ENCODE measurements at regions not wholly inside any gene's neighbourhood (a gene's known extent, or its start where the extent isn't known, plus 50 kb on each side); places are given as distances from the start of the nearest gene placed in this dataset.
A peak's percentile ranks its signal among the peaks of the same experiment; 100 is the strongest.
"Not testable (repeated sequence)": the region's sequence is repeated elsewhere in the genome, so short reads cannot be mapped to it uniquely, and the experiment has no call there.

DNA sequence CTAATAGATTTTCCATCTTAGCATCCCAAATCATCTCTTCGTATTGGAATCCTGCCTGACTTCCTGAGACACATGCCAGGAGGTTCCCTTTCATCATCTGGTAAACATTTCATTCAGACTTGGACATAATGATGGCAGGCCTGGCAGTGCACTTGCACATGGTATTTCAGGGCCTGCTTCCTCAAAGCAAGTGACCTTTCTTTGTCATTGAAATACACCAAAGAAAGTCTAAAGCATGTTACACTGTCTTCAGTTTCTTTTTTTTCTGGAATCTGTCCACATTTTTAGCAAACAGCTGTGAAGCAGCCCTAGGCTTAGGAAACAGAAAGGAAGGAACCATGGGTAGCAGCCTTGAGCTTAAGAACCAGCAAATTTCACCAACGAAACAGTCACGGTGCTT is 205.9 kb upstream of the VCX start:
- no peak for DNase-seq

- DNase-seq, result no peak
These were observed 207.4 kb upstream of the VCX start for GRCh38 chrX:7635604-7636003.

DNA sequence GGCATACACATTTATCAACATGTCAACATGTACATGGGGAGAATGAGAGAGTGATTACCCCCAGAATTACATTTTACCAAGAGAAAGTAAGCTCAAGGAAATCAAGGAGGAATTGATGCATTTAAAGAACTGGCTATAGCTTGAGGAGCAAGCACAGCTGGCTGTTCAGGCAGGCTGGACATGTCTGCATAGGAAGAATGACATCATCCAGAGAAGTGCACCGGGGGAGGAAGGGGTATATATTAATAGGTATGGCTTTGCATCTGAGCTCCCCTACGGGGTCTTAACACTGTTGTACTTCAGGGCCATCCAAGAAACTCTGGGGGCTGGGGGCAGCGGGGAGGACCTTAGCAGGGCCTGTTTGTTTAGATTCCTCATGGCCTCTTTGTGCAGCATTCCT is 222.4 kb upstream of the VCX start:
- no peak for DNase-seq

- no peak for DNase-seq
These were observed 225.0 kb upstream of the VCX start for GRCh38 chrX:7617994-7618393.

DNA sequence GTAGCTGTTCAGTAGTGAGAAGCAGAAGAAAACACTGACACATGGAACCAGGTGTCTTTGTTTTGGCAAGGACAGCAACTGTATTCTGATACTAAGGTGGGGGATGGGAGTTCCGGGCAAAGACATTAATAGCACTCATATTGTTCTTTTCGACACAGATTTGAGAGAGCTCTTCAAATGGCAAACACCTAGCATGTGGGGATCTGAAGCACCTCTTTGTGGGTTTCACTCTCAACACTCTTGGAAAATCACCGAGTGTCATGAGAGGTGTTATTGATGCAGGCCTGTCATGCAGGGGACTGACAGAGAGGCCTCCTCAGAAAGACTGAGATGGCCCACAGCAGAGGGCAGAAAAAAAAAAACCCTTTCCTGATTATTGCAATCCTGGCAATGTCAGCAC is 228.4 kb upstream of the VCX start:
- no peak for DNase-seq

DNA sequence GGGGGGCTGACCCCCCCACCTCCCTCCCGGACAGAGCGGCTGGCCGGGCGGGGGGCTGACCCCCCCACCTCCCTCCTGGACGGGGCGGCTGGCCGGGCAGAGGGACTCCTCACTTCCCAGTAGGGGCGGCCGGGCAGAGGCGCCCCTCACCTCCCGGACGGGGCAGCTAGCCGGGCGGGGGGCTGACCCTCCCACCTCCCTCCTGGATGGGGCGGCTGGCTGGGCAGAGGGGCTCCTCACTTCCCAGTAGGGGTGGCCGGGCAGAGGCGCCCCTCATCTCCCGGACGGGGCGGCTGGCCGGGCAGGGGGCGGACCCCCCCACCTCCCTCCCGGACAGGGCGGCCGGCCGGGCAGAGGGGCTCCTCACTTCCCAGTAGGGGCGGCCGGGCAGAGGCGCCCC is 234.3 kb upstream of the VCX start:
- DNase-seq, result not testable (repeated sequence)

GRCh38 chrX:7606039-7606652 is 236.8 kb upstream of the VCX start:
- DNase-seq, result no peak

GRCh38 chrX:7603387-7603786 is 239.6 kb upstream of the VCX start:
- DNase-seq, result no peak

- no peak for DNase-seq
These were observed 246.1 kb upstream of the VCX start for GRCh38 chrX:7596822-7597221.

- not testable (repeated sequence) for DNase-seq
These were observed 249.6 kb upstream of the VCX start for GRCh38 chrX:7593370-7593769.

- DNase-seq, result peak; percentile 1
These were observed 256.8 kb upstream of the VCX start for GRCh38 chrX:7586126-7586525.

DNA sequence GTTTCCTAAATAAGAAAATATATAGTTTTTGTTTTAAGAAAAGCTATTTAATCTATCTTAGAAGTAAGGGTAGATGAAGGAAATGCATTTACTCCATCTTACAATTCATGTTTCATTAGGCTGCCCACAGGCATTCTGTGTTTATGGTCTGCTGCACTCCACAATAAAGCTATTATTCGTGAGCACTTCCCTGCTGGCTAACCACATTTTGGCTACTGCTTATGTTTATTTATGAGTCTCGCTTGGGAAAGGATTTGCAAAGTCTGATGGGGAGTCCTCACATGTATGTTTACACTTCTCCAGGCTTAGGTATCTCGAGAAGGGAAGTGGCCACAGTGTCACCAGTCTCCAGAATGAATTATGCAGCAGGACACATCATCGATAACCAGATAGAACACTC is 260.8 kb upstream of the VCX start:
- no peak for DNase-seq

- no peak for DNase-seq
These were observed 262.8 kb upstream of the VCX start for GRCh38 chrX:7580127-7580526.

DNA sequence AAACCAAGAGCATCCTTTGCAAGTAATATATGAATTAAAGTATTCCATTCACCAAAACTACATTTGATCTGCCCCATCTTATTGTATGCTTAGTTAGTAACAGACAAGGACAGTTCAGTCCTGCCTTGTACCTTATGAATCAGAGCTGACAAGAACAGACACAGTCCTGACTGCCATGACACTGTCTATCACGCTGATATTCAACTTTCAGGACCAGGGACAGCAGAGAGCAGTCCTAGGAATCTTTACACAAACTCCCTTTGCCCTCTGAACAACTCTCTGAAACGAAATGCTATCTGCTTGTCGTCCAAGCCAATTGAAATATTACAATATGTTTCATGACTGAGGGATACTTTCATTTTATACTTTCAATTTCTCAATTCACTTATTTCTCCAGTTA is 268.6 kb upstream of the VCX start:
- DNase-seq, result peak; percentile 3

DNA sequence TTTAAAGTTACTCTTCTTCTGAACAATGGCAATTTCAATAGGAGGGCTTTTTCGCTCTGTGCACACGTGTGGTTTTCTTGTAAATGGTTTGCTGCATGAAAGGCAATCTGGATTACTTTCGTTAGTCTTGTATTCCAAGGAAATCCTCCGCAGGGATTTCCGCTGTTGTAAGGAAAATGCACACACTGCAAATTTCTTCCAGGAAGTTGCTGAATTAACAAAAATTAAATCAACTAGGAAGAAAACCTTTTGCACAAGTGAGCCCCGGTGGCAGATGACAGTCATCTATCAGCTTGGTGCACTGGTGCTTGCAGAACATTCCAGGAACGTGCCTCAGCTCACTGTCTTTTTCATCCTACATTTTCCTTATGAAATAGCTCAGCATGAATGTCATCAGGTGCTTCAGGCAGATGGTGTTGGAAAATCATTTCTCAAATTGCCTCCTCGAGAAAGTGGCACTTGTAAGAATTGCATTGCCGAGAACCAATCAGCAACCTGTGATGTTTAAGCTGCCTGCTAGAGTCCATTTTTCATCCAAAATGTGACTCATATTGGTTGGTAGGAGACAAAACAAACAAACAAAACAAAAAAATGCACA is 272.4 kb upstream of the VCX start:
- no peak for DNase-seq

GRCh38 chrX:7568597-7568996 is 274.4 kb upstream of the VCX start:
- DNase-seq, result no peak

- DNase-seq, result no peak
These were observed 274.8 kb upstream of the VCX start for GRCh38 chrX:7568130-7568529.

DNA sequence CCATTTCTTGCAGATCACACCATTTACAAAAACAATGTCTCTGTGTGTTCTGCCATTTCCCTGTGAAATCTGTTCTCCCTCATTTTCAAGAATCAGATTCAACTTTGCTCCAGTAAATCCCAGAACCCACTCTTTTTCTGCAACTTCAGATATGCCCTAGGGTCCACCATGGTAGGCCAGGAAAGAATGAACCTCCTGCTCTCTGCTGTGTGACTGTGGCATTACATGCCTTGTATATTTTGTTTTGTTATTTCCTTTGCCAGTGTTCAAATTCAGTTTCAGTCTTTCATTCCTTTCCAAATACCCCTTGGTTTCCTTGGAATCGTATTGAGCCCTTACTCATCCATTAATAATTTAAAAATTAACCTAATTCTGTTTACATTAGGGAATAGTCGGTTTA is 290.2 kb upstream of the VCX start:
- DNase-seq, result no peak

GRCh38 chrX:7546551-7547080 is 296.4 kb upstream of the VCX start:
- DNase-seq, result no peak

- DNase-seq, result no peak
These were observed 297.4 kb upstream of the VCX start for GRCh38 chrX:7545564-7545963.

DNA sequence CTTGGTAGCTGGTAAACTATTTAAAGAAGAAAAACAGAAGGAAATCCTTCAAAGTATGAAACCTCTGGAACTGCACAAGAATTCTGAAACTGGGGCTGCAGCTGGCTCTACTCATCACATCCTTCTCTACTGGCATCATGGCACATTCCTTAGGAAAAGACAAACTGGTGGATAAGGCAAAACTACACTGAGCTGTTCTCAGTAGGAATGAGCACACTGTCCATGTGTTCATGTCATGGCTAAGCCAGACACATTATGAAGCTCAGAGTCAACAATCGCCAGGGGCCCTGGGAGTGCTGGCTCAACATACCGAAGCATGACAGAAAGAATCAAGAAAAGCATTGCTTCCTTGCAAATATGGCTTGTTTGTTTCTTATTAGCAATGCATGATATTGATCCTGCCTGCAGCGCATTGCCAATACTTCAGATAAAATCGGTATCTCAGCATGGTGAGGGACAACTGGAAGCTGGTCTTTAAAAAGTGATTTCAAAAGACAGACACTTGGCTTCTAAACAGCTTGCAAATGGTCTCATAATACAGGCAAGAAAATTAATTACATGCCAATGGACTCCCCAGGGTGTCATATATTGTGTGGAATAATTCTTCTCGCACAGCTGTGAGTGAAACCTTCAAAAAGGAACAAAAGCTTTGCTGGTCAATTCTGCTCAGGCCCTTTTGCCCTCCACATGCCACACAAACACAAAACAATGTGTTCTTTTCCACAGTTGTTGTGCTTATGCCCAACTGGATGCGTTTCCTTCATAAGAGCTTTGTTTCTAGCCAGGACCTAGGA is 300.2 kb upstream of the VCX start:
- DNase-seq, result no peak

- DNase-seq, result no peak
These were observed 320.1 kb upstream of the VCX start for GRCh38 chrX:7522860-7523259.

- DNase-seq, result no peak
These were observed 327.1 kb upstream of the VCX start for GRCh38 chrX:7515681-7516413.
